K562 (cell line): ENCODE measurements at regions not wholly inside any gene's neighbourhood (a gene's known extent, or its start where the extent isn't known, plus 50 kb on each side); places are given as distances from the start of the nearest gene placed in this dataset.
"Not testable (repeated sequence)": the region's sequence is repeated elsewhere in the genome, so short reads cannot be mapped to it uniquely, and the experiment has no call there.

Experiments used
- ATAC-seq: fragments of 200-7000 bp; cut with Tn5 transposase; 3 replicates; pipeline ENCODE4 v1.9.1; 2020; ENCODE audit warnings: moderate library complexity
- BruUV-seq: library from RNA; stranded (reverse); fragments of 400-500 nt; replicated peaks from 2 replicates; lab custom pipeline; 2021; lab: Mats Ljungman, UMichigan
- CTCF ChIA-PET: fragments of 300-600 bp; formaldehyde crosslinking; extraction: SDS; loops from one replicate; lab custom pipeline; 2021; ENCODE audit warnings: low intra/inter-chr PET ratio; lab: Yijun Ruan, JAX
- POLR2A ChIA-PET: fragments of 300-600, 350-650 bp; sonication (Branson Sonifier 250); formaldehyde crosslinking; extraction: SDS; loops from one replicate; lab custom pipeline; 2021; ENCODE audit warnings: antibody characterized with exemption, inconsistent platforms; lab: Yijun Ruan, JAX
- DNase-seq, 4 experiments: peaks; one replicate each; pipeline versions ENCODE4 v3.0.0 to v3.0.0-alpha.2; 2011 to 2018; ENCODE audit warnings: low spot score in 3 of 4, mixed read lengths in 3 of 4; ENCODE audit errors: extremely low read depth in 1 of 4
- FAIRE-seq: peaks from 2 replicates; lab custom pipeline; 2011; peaks lifted over from hg19 to GRCh38; lab: Jason Lieb, UNC
- H2AFZ ChIP-seq: 2 replicates; pipeline ENCODE4 v1.6.0; 2011; ENCODE audit warnings: low read depth, low read length, control low read depth, inconsistent platforms
- H3K27ac ChIP-seq: fragments of 200-600 bp; 3 replicates; pipeline ENCODE4 v1.8.0; 2011; ENCODE audit warnings: low read depth, mild to moderate bottlenecking, control low read depth, inconsistent platforms, low read length, moderate library complexity, mixed read lengths; ENCODE audit errors: extremely low read depth
- H3K27me3 ChIP-seq, 2 experiments: fragments of 300-600 bp in 1 of 2; 2 replicates in 1 of 2; 3 replicates in 1 of 2; pipeline versions ENCODE4 v1.6.0 to v1.8.0; 2011; ENCODE audit warnings: inconsistent platforms in 2 of 2, low read length in 2 of 2, mild to moderate bottlenecking in 1 of 2, mixed read lengths in 1 of 2, moderate library complexity in 1 of 2; ENCODE audit not compliant: control insufficient read depth in 2 of 2, insufficient read depth in 2 of 2
- H3K36me3 ChIP-seq: fragments of 300-600 bp; 3 replicates; pipeline ENCODE4 v1.8.0; 2011; ENCODE audit warnings: mild to moderate bottlenecking, low read length, inconsistent platforms; ENCODE audit not compliant: control insufficient read depth, insufficient read depth
- H3K4me1 ChIP-seq, 2 experiments: fragments of 200-600 bp in 1 of 2; replicated peaks in 1 of 2; 2 replicates in 1 of 2; 3 replicates in 1 of 2; pipeline versions ENCODE4 v1.5.1 to v1.8.0; 2011; ENCODE audit warnings: inconsistent platforms in 2 of 2, low read length in 2 of 2, mild to moderate bottlenecking in 1 of 2, mixed read lengths in 1 of 2, moderate library complexity in 1 of 2; ENCODE audit not compliant: control insufficient read depth in 2 of 2, insufficient read depth in 2 of 2
- H3K4me2 ChIP-seq: 2 replicates; pipeline ENCODE4 v1.6.1; 2011; ENCODE audit warnings: low read length, control low read depth, inconsistent platforms, mixed read lengths; ENCODE audit not compliant: insufficient read depth
- H3K4me3 ChIP-seq: fragments of 200-600 bp; sonication (generic), shearing (Covaris generic); 2 replicates; pipeline ENCODE4 v1.5.1; 2016; ENCODE audit warnings: control low read depth, inconsistent platforms
- H3K79me2 ChIP-seq: fragments of 200-600 bp; 3 replicates; pipeline ENCODE4 v1.8.0; 2011; ENCODE audit warnings: low read length, inconsistent platforms; ENCODE audit not compliant: control insufficient read depth, insufficient read depth
- H3K9ac ChIP-seq, 2 experiments: 2 replicates each; pipeline versions ENCODE4 v1.6.0 to v1.6.1; 2011; ENCODE audit warnings: low read depth in 2 of 2, low read length in 2 of 2, control low read depth in 1 of 2, inconsistent platforms in 1 of 2, mild to moderate bottlenecking in 1 of 2, mixed read lengths in 1 of 2; ENCODE audit not compliant: insufficient read depth in 1 of 2
- H3K9me1 ChIP-seq: one replicate; pipeline ENCODE4 v1.6.0; 2011; ENCODE audit warnings: inconsistent platforms, mild to moderate bottlenecking, low read length, moderate library complexity; ENCODE audit not compliant: control insufficient read depth, insufficient read depth
- H3K9me3 ChIP-seq: replicated peaks from 2 replicates; pipeline ENCODE4 v1.5.1; 2011; ENCODE audit warnings: low read depth, low read length, inconsistent platforms; ENCODE audit not compliant: control insufficient read depth, insufficient read depth
- H4K20me1 ChIP-seq: replicated peaks from 2 replicates; pipeline ENCODE4 v1.6.1; 2011; ENCODE audit warnings: low read length, inconsistent platforms, mixed read lengths; ENCODE audit not compliant: control insufficient read depth, insufficient read depth
- WGBS: fragments of 100-300 bp; shearing (Covaris generic); methylation state at CpG from one replicate; pipeline ENCODE4 v1.1.6; 2016; ENCODE audit warnings: low coverage, mixed read lengths; ENCODE audit not compliant: insufficient coverage; ENCODE audit errors: missing lambda C conversion rate; 5-methylcytosine and 5-hydroxymethylcytosine counted together
- in situ Hi-C: fragments of 300-500 bp; cut with MboI; formaldehyde crosslinking; loops from 4 replicates; pipeline ENCODE4 v1.15.0; 2018; ENCODE audit warnings: inconsistent platforms, mixed read lengths
- intact Hi-C: fragments of 100-400 bp; cut with micrococcal nuclease; formaldehyde crosslinking; loops from 2 replicates; pipeline ENCODE4 v1.14.2; 2022

- H3K4me3 ChIP-seq, H4K20me1 ChIP-seq, DNase-seq, POLR2A ChIA-PET, H3K27ac ChIP-seq, FAIRE-seq, ATAC-seq, H3K9ac ChIP-seq, CTCF ChIA-PET, intact Hi-C loops, H3K36me3 ChIP-seq, H3K9me3 ChIP-seq, H3K4me2 ChIP-seq, H3K27me3 ChIP-seq, BruUV-seq, H3K79me2 ChIP-seq, H3K4me1 ChIP-seq, H2AFZ ChIP-seq, in situ Hi-C loops, H3K9me1 ChIP-seq: not testable (repeated sequence)
- 0% methylated on average over 1 of the region's 4 CpGs for WGBS
These were observed 63.2 kb upstream of the FAM153A start for GRCh38 chr5:177845906-177846305.

GRCh38 chr5:177836191-177836590, 53.5 kb upstream of the FAM153A start:
- BruUV-seq, H3K4me2 ChIP-seq, H3K27me3 ChIP-seq, POLR2A ChIA-PET, FAIRE-seq, H3K36me3 ChIP-seq, H4K20me1 ChIP-seq, H3K4me3 ChIP-seq, H3K27ac ChIP-seq, CTCF ChIA-PET, ATAC-seq, H3K4me1 ChIP-seq, H3K9ac ChIP-seq, H2AFZ ChIP-seq, H3K9me3 ChIP-seq, in situ Hi-C loops, intact Hi-C loops, H3K9me1 ChIP-seq, H3K79me2 ChIP-seq, DNase-seq: not testable (repeated sequence)
- WGBS = 0% methylated on average over 3 of the region's 5 CpGs
